T-helper 17 cell (primary cell): ENCODE measurements at regions not wholly inside any gene's neighbourhood (a gene's known extent, or its start where the extent isn't known, plus 50 kb on each side); places are given as distances from the start of the nearest gene placed in this dataset.

ENCODE experiments used
- ATAC-seq: fragments of 150-1000 bp; cut with Tn5 transposase; 2 replicates; pipeline ENCODE4 v1.10.0; 2021; ENCODE audit warnings: mild to moderate bottlenecking, moderate library complexity
- DNase-seq, 3 donors: peaks; one replicate each; pipeline versions ENCODE4 v3.0.0 to v3.0.0-alpha.2; 2020 to 2021
- H3K9me3 ChIP-seq: one replicate; pipeline ENCODE4 v1.7.0; 2013; ENCODE audit warnings: low read length, mild to moderate bottlenecking; ENCODE audit not compliant: control insufficient read depth, poor library complexity, severe bottlenecking
- H3K27ac Mint-ChIP-seq: one replicate; pipeline ENCODE4 v1.8.0; 2022; ENCODE audit warnings: mild to moderate bottlenecking, moderate library complexity, mixed read lengths
- H3K27me3 Mint-ChIP-seq: one replicate; pipeline ENCODE4 v1.8.0; 2022; ENCODE audit warnings: mixed read lengths
- H3K36me3 Mint-ChIP-seq: one replicate; pipeline ENCODE4 v1.8.0; 2022; ENCODE audit warnings: low read depth, mixed read lengths
- H3K4me1 Mint-ChIP-seq: one replicate; pipeline ENCODE4 v1.8.0; 2022; ENCODE audit warnings: mild to moderate bottlenecking, mixed read lengths
- H3K4me3 Mint-ChIP-seq: one replicate; pipeline ENCODE4 v1.8.0; 2022; ENCODE audit warnings: mild to moderate bottlenecking, moderate library complexity, mixed read lengths

GRCh38 chr2:60311524-60311923 is 241.9 kb downstream of the BCL11A start:
- H3K9me3 ChIP-seq, result no peaks in the 10 kb centered on the region
- Mint-ChIP-seq H3K27ac (no peak overlapping the region), H3K4me1 (no peaks in the 10 kb centered on the region), H3K27me3 (peaks cover 21% of the 10 kb centered on the region), H3K36me3 (no peaks in the 10 kb centered on the region), H3K4me3 (no peak overlapping the region)
- ATAC-seq (no peak), DNase-seq (no peak)

- Mint-ChIP-seq H3K27ac (no peak overlapping the region), H3K4me1 (no peaks in the 10 kb centered on the region), H3K27me3 (peaks cover 11% of the 10 kb centered on the region), H3K36me3 (no peaks in the 10 kb centered on the region), H3K4me3 (no peak overlapping the region)
- no peak for DNase-seq
- ATAC-seq, result no peak
- no peaks in the 10 kb centered on the region for H3K9me3 ChIP-seq
These were observed 243.4 kb downstream of the BCL11A start for GRCh38 chr2:60309941-60310660.

- no peak overlapping the region for H3K27ac Mint-ChIP-seq
- H3K9me3 ChIP-seq, result no peaks in the 10 kb centered on the region
- ATAC-seq (no peak), DNase-seq (no peak)
- H3K36me3 Mint-ChIP-seq, result no peaks in the 10 kb centered on the region
- H3K4me3 Mint-ChIP-seq, result no peak overlapping the region
- H3K4me1 Mint-ChIP-seq, result no peaks in the 10 kb centered on the region
- peaks cover 11% of the 10 kb centered on the region for H3K27me3 Mint-ChIP-seq
These were observed 244.1 kb downstream of the BCL11A start for GRCh38 chr2:60309336-60309735.

GRCh38 chr2:60306267-60306861 is 247.1 kb downstream of the BCL11A start:
- DNase-seq (no peak), ATAC-seq (no peak)
- Mint-ChIP-seq H3K27ac (no peak overlapping the region), H3K36me3 (no peaks in the 10 kb centered on the region), H3K4me1 (no peaks in the 10 kb centered on the region), H3K27me3 (peaks cover 11% of the 10 kb centered on the region), H3K4me3 (no peak overlapping the region)
- H3K9me3 ChIP-seq, result no peaks in the 10 kb centered on the region

GRCh38 chr2:60303680-60304079 is 249.8 kb downstream of the BCL11A start:
- Mint-ChIP-seq H3K4me3 (no peak overlapping the region), H3K27ac (no peak overlapping the region), H3K4me1 (no peaks in the 10 kb centered on the region), H3K36me3 (no peaks in the 10 kb centered on the region), H3K27me3 (peaks cover 5% of the 10 kb centered on the region)
- ATAC-seq, result no peak
- DNase-seq, result no peak
- no peaks in the 10 kb centered on the region for H3K9me3 ChIP-seq

- no peak overlapping the region for H3K4me3 Mint-ChIP-seq
- DNase-seq (no peak), ATAC-seq (no peak)
- H3K9me3 ChIP-seq, result no peaks in the 10 kb centered on the region
- peaks cover under 1% of the 10 kb centered on the region for H3K27me3 Mint-ChIP-seq
- no peaks in the 10 kb centered on the region for H3K4me1 Mint-ChIP-seq
- no peaks in the 10 kb centered on the region for H3K36me3 Mint-ChIP-seq
- no peak overlapping the region for H3K27ac Mint-ChIP-seq
These were observed 250.9 kb downstream of the BCL11A start for GRCh38 chr2:60302377-60303126.

GRCh38 chr2:60301726-60302125 is 251.7 kb downstream of the BCL11A start:
- no peak overlapping the region for H3K27ac Mint-ChIP-seq
- no peaks in the 10 kb centered on the region for H3K36me3 Mint-ChIP-seq
- H3K4me3 Mint-ChIP-seq, result no peak overlapping the region
- DNase-seq (no peak), ATAC-seq (no peak)
- H3K27me3 Mint-ChIP-seq, result no peaks in the 10 kb centered on the region
- H3K4me1 Mint-ChIP-seq, result no peaks in the 10 kb centered on the region
- H3K9me3 ChIP-seq, result no peaks in the 10 kb centered on the region

GRCh38 chr2:60299179-60299578 is 254.3 kb downstream of the BCL11A start:
- DNase-seq (no peak), ATAC-seq (no peak)
- H3K4me3 Mint-ChIP-seq, result no peak overlapping the region
- H3K36me3 Mint-ChIP-seq, result no peaks in the 10 kb centered on the region
- peaks cover 5% of the 10 kb centered on the region for H3K27me3 Mint-ChIP-seq
- no peaks in the 10 kb centered on the region for H3K4me1 Mint-ChIP-seq
- no peak overlapping the region for H3K27ac Mint-ChIP-seq
- H3K9me3 ChIP-seq, result no peaks in the 10 kb centered on the region

- H3K4me1 Mint-ChIP-seq, result no peaks in the 10 kb centered on the region
- H3K27me3 Mint-ChIP-seq, result peaks cover 5% of the 10 kb centered on the region
- H3K27ac Mint-ChIP-seq, result no peak overlapping the region
- no peaks in the 10 kb centered on the region for H3K9me3 ChIP-seq
- no peaks in the 10 kb centered on the region for H3K36me3 Mint-ChIP-seq
- no peak for DNase-seq
- H3K4me3 Mint-ChIP-seq, result no peak overlapping the region
- no peak for ATAC-seq
These were observed 255.3 kb downstream of the BCL11A start for GRCh38 chr2:60298006-60298696.

GRCh38 chr2:60297296-60298005 is 256.0 kb downstream of the BCL11A start:
- Mint-ChIP-seq H3K4me1 (no peaks in the 10 kb centered on the region), H3K36me3 (no peaks in the 10 kb centered on the region)
- no peak for ATAC-seq

GRCh38 chr2:60296219-60296955 is 257.1 kb downstream of the BCL11A start:
- DNase-seq (no peak), ATAC-seq (no peak)
- no peak overlapping the region for H3K4me3 Mint-ChIP-seq
- H3K27ac Mint-ChIP-seq, result no peak overlapping the region
- no peaks in the 10 kb centered on the region for H3K4me1 Mint-ChIP-seq
- no peaks in the 10 kb centered on the region for H3K9me3 ChIP-seq
- peaks cover 12% of the 10 kb centered on the region for H3K27me3 Mint-ChIP-seq
- H3K36me3 Mint-ChIP-seq, result no peaks in the 10 kb centered on the region

More at GRCh38 chr2:60297296-60298005, 256.0 kb downstream of the BCL11A start:
- no peak overlapping the region for H3K27ac Mint-ChIP-seq
- H3K4me3 Mint-ChIP-seq, result no peak overlapping the region
- H3K9me3 ChIP-seq, result no peaks in the 10 kb centered on the region
- H3K27me3 Mint-ChIP-seq, result peaks cover 8% of the 10 kb centered on the region
- no peak for DNase-seq

GRCh38 chr2:60295636-60295962 is 257.9 kb downstream of the BCL11A start:
- Mint-ChIP-seq H3K36me3 (no peaks in the 10 kb centered on the region), H3K4me3 (no peak overlapping the region), H3K27ac (no peak overlapping the region), H3K4me1 (no peaks in the 10 kb centered on the region), H3K27me3 (peaks cover 12% of the 10 kb centered on the region)
- no peaks in the 10 kb centered on the region for H3K9me3 ChIP-seq
- DNase-seq (no peak), ATAC-seq (no peak)
